Stimulated activated CD8-positive, alpha-beta memory T cell treated with anti-CD3 and anti-CD28 coated beads, Interleukin-4, amount 100 ng/mL, for 24 hours (primary cell): ENCODE measurements at regions not wholly inside any gene's neighbourhood (a gene's known extent, or its start where the extent isn't known, plus 50 kb on each side); places are given as distances from the start of the nearest gene placed in this dataset.

Source experiments
- DNase-seq: peaks from one replicate; pipeline ENCODE4 v3.0.0-alpha.2; 2020; ENCODE audit warnings: low read depth

DNA sequence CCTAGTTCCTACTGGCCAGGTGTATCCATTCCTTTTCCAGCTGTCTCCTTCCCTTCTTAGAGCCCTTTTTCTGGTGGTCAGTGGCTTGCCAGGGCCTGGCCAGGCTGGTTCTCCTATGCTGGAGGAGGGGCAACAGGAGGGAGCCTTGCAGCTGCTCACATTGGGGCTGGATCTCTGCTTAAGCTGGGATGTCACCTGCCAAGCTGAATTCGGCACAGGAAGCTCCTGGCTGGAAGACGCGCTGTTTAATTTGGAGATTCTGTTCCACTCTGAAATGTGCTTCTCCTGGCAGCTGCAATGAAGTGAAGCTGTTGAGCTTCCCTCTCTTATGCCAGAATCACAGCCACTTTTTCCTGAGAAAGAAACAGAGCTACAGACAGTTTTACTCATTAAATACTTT lies 56.0 kb upstream of the POU3F1 start:
- no peak for DNase-seq

DNA sequence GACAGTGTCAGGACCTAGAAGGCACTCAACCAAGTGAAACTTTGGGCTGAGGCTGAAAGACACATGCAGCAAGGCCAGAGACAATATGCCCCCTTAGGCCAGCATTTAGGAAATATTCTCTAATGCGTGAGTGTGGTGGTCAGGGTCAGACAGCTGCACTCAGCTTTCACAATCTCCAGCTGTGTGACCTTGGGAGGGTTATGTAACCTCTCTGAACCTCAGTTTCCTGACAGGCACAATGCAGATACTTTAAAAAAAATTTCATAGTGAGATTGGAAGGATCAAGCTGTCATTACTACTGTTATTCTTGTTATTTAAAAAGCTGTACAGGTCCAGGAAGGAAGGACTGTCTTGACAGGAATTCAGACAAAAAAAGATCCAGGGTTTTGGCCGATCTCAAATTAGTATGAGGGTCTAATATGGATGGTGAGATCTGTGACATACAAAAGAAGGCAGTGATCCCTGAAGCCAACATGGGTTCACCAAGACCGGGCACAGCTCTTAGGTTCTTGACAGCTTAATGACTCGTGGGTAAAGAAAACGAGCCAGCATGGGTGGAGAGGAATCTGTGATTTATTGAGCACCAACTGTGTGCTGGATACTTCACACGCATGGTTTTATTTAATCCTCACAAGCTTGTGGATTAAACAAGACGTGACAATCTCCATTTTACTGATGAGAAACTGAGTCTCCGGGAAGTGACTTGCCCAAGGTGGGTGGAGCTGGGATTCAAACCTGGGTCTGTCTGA lies 54.6 kb upstream of the POU3F1 start:
- DNase-seq = no peak

DNA sequence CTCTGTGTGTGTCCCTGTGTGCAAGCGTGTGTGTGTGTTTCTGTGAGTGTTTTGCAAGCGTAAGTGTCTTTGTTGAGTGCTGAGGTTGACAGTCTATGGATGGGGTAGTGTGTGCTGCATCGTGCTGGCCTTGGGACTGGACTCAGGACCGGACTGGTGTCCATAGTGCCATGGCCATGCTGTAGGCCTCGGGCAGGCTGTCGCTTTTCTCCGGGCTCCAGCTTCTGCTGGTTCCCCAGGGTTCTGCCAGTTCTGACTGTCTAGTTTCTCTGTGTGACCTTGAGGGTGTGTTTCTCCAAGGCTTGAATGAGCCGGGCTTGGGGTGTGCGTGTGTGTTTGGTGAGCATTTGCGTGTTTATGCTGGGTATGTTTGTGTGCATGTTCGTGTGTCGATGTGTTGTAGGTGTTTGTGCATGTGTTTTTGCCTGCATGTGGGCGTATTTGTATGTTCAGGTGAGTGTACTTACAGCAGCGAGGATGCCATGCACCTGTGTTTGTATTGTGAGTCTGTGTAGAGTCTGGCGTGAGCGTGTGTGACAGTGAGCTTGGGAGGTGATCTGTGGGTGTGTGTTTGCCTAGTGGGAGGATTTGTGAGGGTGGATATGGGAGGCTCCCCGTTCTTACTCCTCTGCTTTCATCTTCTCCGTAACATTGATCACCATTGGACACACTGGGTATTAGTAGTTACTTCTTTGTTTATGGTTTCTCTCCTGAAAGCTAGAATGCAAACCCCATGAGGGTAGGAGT lies 51.7 kb upstream of the POU3F1 start:
- DNase-seq = no peak

DNA sequence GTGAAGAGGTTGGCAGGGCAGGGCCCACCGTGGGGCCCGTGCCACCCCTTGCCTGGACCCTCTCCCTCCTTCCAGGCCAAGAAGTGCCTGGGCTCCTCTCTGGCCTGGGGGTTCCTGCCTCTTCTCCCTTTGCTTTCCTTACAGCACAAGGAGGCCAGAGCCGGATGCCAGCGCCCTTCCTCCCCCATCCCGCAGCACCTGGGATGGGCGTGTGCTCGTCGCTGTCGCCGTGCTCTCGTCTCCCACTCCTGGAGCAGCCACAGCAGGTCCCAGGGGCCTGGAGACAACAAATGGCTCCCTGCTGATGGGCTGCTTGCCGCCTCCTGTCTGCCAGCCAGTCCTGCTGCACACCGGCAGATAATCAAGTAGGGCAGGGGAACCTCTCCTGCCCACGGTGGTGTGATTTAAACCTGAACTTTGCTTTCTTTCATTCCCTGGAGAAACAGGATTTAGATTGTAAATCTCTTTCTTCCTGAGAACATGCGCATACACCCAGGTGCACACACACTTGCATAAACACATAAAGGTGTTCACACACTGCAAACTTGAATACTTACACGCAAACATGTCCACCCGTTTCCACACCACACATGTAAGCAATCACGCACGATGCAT lies 50.8 kb upstream of the POU3F1 start:
- no peak for DNase-seq
